HepG2 (cell line): ENCODE measurements at regions not wholly inside any gene's neighbourhood (a gene's known extent, or its start where the extent isn't known, plus 50 kb on each side); places are given as distances from the start of the nearest gene placed in this dataset.

Experiments
- ATAC-seq: fragments of 200-7000 bp; cut with Tn5 transposase; 3 replicates; pipeline ENCODE4 v1.9.1; 2020; ENCODE audit warnings: mild to moderate bottlenecking, moderate library complexity
- BruUV-seq: library from RNA; stranded (reverse); fragments of 400-500 nt; replicated peaks from 2 replicates; lab custom pipeline; 2021; lab: Mats Ljungman, UMichigan
- CTCF ChIA-PET: fragments of 300-600 bp; formaldehyde crosslinking; extraction: SDS; loops from one replicate; lab custom pipeline; 2021; ENCODE audit warnings: low total read pairs, inconsistent platforms, low intra/inter-chr PET ratio; lab: Yijun Ruan, JAX
- POLR2A ChIA-PET: fragments of 350-600 bp; sonication (Branson Sonifier 250); formaldehyde crosslinking; loops from one replicate; lab custom pipeline; 2020; ENCODE audit warnings: antibody characterized with exemption, inconsistent platforms; lab: Yijun Ruan, JAX
- DNase-seq: peaks from one replicate; pipeline ENCODE4 v3.0.0-alpha.2; 2015; ENCODE audit warnings: low spot score
- FAIRE-seq: peaks from 3 replicates; lab custom pipeline; 2011; peaks lifted over from hg19 to GRCh38; lab: Jason Lieb, UNC
- H2AFZ ChIP-seq: one replicate; pipeline ENCODE4 v1.6.1; 2011; ENCODE audit warnings: low read length, inconsistent platforms
- H3K27ac ChIP-seq: fragments of 300-600 bp; 3 replicates; pipeline ENCODE4 v1.8.0; 2011; ENCODE audit warnings: mixed run types, mild to moderate bottlenecking, mixed read lengths, low read length, inconsistent platforms; ENCODE audit not compliant: insufficient read depth; ENCODE audit errors: extremely low read length
- H3K27me3 ChIP-seq, 2 experiments: fragments of 200-600 bp in 1 of 2; 2 replicates in 1 of 2; 3 replicates in 1 of 2; pipeline versions ENCODE4 v1.6.0 to v1.8.0; 2011; ENCODE audit warnings: low read length in 2 of 2, mild to moderate bottlenecking in 2 of 2, moderate library complexity in 2 of 2, inconsistent platforms in 1 of 2; ENCODE audit not compliant: insufficient read depth in 2 of 2, control insufficient read depth in 1 of 2
- H3K36me3 ChIP-seq, 2 experiments: fragments of 200-600 bp in 1 of 2; replicated peaks in 1 of 2; 2 replicates in 1 of 2; 3 replicates in 1 of 2; pipeline versions ENCODE4 v1.5.1 to v1.8.0; 2011; ENCODE audit warnings: low read length in 2 of 2, inconsistent platforms in 1 of 2; ENCODE audit not compliant: insufficient read depth in 2 of 2, control insufficient read depth in 1 of 2
- H3K4me1 ChIP-seq: 2 replicates; pipeline ENCODE4 v1.5.1; 2012; ENCODE audit warnings: low read length, inconsistent platforms; ENCODE audit not compliant: insufficient read depth
- H3K4me2 ChIP-seq: 2 replicates; pipeline ENCODE4 v1.6.0; 2011; ENCODE audit warnings: low read depth, low read length, inconsistent platforms
- H3K4me3 ChIP-seq, 3 experiments: fragments of 200-600 bp in 1 of 3; sonication (generic), shearing (Covaris generic) in 1 of 3; replicated peaks in 1 of 3; 2 replicates each; pipeline ENCODE4 v1.5.1; 2011 to 2016; ENCODE audit warnings: low read length in 3 of 3, inconsistent platforms in 2 of 3, low read depth in 2 of 3, mild to moderate bottlenecking in 2 of 3, control low read depth in 1 of 3, mixed read lengths in 1 of 3; ENCODE audit not compliant: insufficient read depth in 1 of 3
- H3K79me2 ChIP-seq: one replicate; pipeline ENCODE4 v1.6.1; 2011; ENCODE audit warnings: low read length, inconsistent platforms; ENCODE audit not compliant: insufficient read depth
- H3K9ac ChIP-seq: 2 replicates; pipeline ENCODE4 v1.6.0; 2011; ENCODE audit warnings: mild to moderate bottlenecking, low read depth, low read length, inconsistent platforms; ENCODE audit not compliant: insufficient read depth
- H3K9me3 ChIP-seq: 2 replicates; pipeline ENCODE4 v1.5.1; 2012; ENCODE audit warnings: mild to moderate bottlenecking, low read length
- H4K20me1 ChIP-seq: 2 replicates; pipeline ENCODE4 v1.6.0; 2011; ENCODE audit warnings: inconsistent platforms, mild to moderate bottlenecking, low read length, moderate library complexity; ENCODE audit not compliant: insufficient read depth
- ATF2 ChIP-seq: sonication (generic); formaldehyde crosslinking; IDR thresholded peaks from 2 replicates; pipeline ENCODE4 v1.4.0; 2020; ENCODE audit warnings: missing genetic modification reagents
- HNRNPL ChIP-seq: fragments of 200-400 bp; formaldehyde crosslinking; IDR thresholded peaks from 2 replicates; pipeline ENCODE4 v1.6.1; 2017; ENCODE audit warnings: mild to moderate bottlenecking, low read depth, low read length
- NR3C1 ChIP-seq: sonication (generic); formaldehyde crosslinking; IDR thresholded peaks from 2 replicates; pipeline ENCODE4 v1.4.0; 2020; ENCODE audit warnings: missing genetic modification reagents
- ZNF768 ChIP-seq: sonication (generic); formaldehyde crosslinking; IDR thresholded peaks from 2 replicates; pipeline ENCODE4 v1.4.0; 2020; ENCODE audit warnings: missing genetic modification reagents
- ZNF772 ChIP-seq: sonication (generic); formaldehyde crosslinking; IDR thresholded peaks from 2 replicates; pipeline ENCODE4 v1.5.0; 2020; ENCODE audit warnings: mild to moderate bottlenecking, missing genetic modification reagents
- ZSCAN5A ChIP-seq: sonication (generic); formaldehyde crosslinking; IDR thresholded peaks from 2 replicates; pipeline ENCODE4 v1.8.0; 2022; ENCODE audit warnings: mild to moderate bottlenecking, missing genetic modification reagents, borderline replicate concordance
- WGBS: methylation state at CpG from one replicate; pipeline ENCODE4 v1.1.6; 2017; ENCODE audit warnings: low lambda C conversion rate; 5-methylcytosine and 5-hydroxymethylcytosine counted together
- in situ Hi-C: cut with HindIII; loops from 2 replicates; pipeline ENCODE4 v1.10.0; 2017; ENCODE audit warnings: low pct_unique_long_range_greater_than_20kb; ENCODE audit not compliant: extremely low pct_ligation_motif_present
- intact Hi-C: fragments of 100-400 bp; cut with micrococcal nuclease; formaldehyde crosslinking; loops from one replicate; pipeline ENCODE4 v1.10.0; 2022; ENCODE audit not compliant: unreplicated experiment

- Histone ChIP-seq H3K27me3 (peaks cover 0 to 4% of the 10 kb centered on the region in 2 experiments; a peak in 1 of 5 replicates), H3K36me3 (no peaks in the 10 kb centered on the region), H3K4me2 (no peak overlapping the region), H3K27ac (no peak overlapping the region), H3K9me3 (peaks cover 8% of the 10 kb centered on the region; the same call in 1 of the 2 replicates), H3K9ac (no peak overlapping the region), H3K4me1 (no peaks in the 10 kb centered on the region)
- POLR2A ChIA-PET: no interaction called here
- FAIRE-seq: no peak
- intact Hi-C loops: no loop called here
- in situ Hi-C loops: no loop called here
- CTCF ChIA-PET: no interaction called here
- TF ChIP-seq ZNF768 (CRISPR knock-in tag) (peak; percentile 39; the same call in 1 of the 2 replicates), ZNF772 (CRISPR knock-in tag) (no peak)
- TF ChIP-seq, all 625 proteins: peak for 1
- BruUV-seq: no TSS peak
- H2AFZ ChIP-seq: no peak overlapping the region
- DNase-seq (no peak), ATAC-seq (peak; percentile 29; the same call in 2 of the 3 replicates)
- no peak overlapping the region for H3K4me3 ChIP-seq
- no peaks in the 10 kb centered on the region for H3K79me2 ChIP-seq
- no peaks in the 10 kb centered on the region for H4K20me1 ChIP-seq
- 77% methylated on average over 5 of the region's 8 CpGs for WGBS
These were observed 559.9 kb downstream of the MN1 start for GRCh38 chr22:27241430-27242321.

- Histone ChIP-seq H3K9ac (no peak overlapping the region), H3K4me1 (no peaks in the 10 kb centered on the region), H3K4me2 (no peak overlapping the region), H3K9me3 (peaks cover 8% of the 10 kb centered on the region; the same call in 1 of the 2 replicates), H2AFZ (no peak overlapping the region), H3K4me3 (no peak overlapping the region), H3K27me3 (peaks cover 0 to 4% of the 10 kb centered on the region in 2 experiments; a peak in 1 of 5 replicates), H3K36me3 (no peaks in the 10 kb centered on the region), H3K79me2 (no peaks in the 10 kb centered on the region), H3K27ac (no peak overlapping the region), H4K20me1 (no peaks in the 10 kb centered on the region)
- ATAC-seq (no peak), FAIRE-seq (no peak), DNase-seq (no peak)
- BruUV-seq: no TSS peak
- WGBS: 37% methylated on average over 6 of the region's 6 CpGs
- intact Hi-C loops: no loop called here
- ChIA-PET POLR2A (no interaction called here), CTCF (no interaction called here)
- in situ Hi-C loops: no loop called here
- TF ChIP-seq ATF2 (CRISPR knock-in tag) (no peak), NR3C1 (CRISPR knock-in tag) (no peak), HNRNPL (no peak), ZSCAN5A (no peak)
These were observed 559.1 kb downstream of the MN1 start for GRCh38 chr22:27242474-27242873.
